Pulmonary artery endothelial cell (primary cell): ENCODE measurements at regions not wholly inside any gene's neighbourhood (a gene's known extent, or its start where the extent isn't known, plus 50 kb on each side); places are given as distances from the start of the nearest gene placed in this dataset.
"Not testable (repeated sequence)": the region's sequence is repeated elsewhere in the genome, so short reads cannot be mapped to it uniquely, and the experiment has no call there.

Experiments
- DNase-seq: peaks from one replicate; pipeline ENCODE4 v3.0.0-alpha.2; 2011; ENCODE audit warnings: low read depth, low spot score

GRCh38 chr1:168490306-168490705 lies 53.5 kb downstream of the XCL2 start:
- no peak for DNase-seq

GRCh38 chr1:168488138-168488537 lies 55.7 kb downstream of the XCL2 start:
- no peak for DNase-seq

GRCh38 chr1:168486820-168487219 lies 57.0 kb downstream of the XCL2 start:
- DNase-seq = not testable (repeated sequence)

GRCh38 chr1:168485048-168485447 lies 58.7 kb downstream of the XCL2 start:
- DNase-seq = no peak

GRCh38 chr1:168484083-168484482 lies 59.7 kb downstream of the XCL2 start:
- no peak for DNase-seq

GRCh38 chr1:168483539-168483938 lies 60.3 kb downstream of the XCL2 start:
- no peak for DNase-seq

- DNase-seq = no peak
Measured at GRCh38 chr1:168482106-168482505, 61.7 kb downstream of the XCL2 start.

- DNase-seq = no peak
Measured at GRCh38 chr1:168481586-168481985, 62.2 kb downstream of the XCL2 start.

- DNase-seq = no peak
Measured at GRCh38 chr1:168480997-168481396, 62.8 kb downstream of the XCL2 start.

- DNase-seq = no peak
Measured at GRCh38 chr1:168477792-168478191, 66.0 kb downstream of the XCL2 start.

- DNase-seq = no peak
Measured at GRCh38 chr1:168476588-168477385, 67.0 kb downstream of the XCL2 start.

- DNase-seq = no peak
Measured at GRCh38 chr1:168474322-168474721, 69.5 kb downstream of the XCL2 start.

- DNase-seq = no peak
Measured at GRCh38 chr1:168473126-168473525, 70.7 kb downstream of the XCL2 start.

GRCh38 chr1:168472223-168472622 lies 71.6 kb downstream of the XCL2 start:
- DNase-seq = no peak

- DNase-seq = no peak
Measured at GRCh38 chr1:168470901-168471431, 72.8 kb downstream of the XCL2 start.

- DNase-seq = no peak
Measured at GRCh38 chr1:168469690-168470089, 74.1 kb downstream of the XCL2 start.

- no peak for DNase-seq
Measured at GRCh38 chr1:168468822-168469221, 75.0 kb downstream of the XCL2 start.

- no peak for DNase-seq
Measured at GRCh38 chr1:168468042-168468809, 75.6 kb downstream of the XCL2 start.

- no peak for DNase-seq
Measured at GRCh38 chr1:168467452-168467851, 76.3 kb downstream of the XCL2 start.

- DNase-seq = no peak
Measured at GRCh38 chr1:168466714-168467131, 77.1 kb downstream of the XCL2 start.

- no peak for DNase-seq
Measured at GRCh38 chr1:168466092-168466713, 77.6 kb downstream of the XCL2 start.

GRCh38 chr1:168461108-168461507 lies 82.7 kb downstream of the XCL2 start:
- not testable (repeated sequence) for DNase-seq
